Muscle layer of duodenum (tissue), 2 donors: ENCODE measurements at regions not wholly inside any gene's neighbourhood (a gene's known extent, or its start where the extent isn't known, plus 50 kb on each side); places are given as distances from the start of the nearest gene placed in this dataset.

ENCODE experiments used
- H3K27ac ChIP-seq: one replicate; pipeline ENCODE4 v1.7.0; 2013; ENCODE audit warnings: mild to moderate bottlenecking, low read length
- H3K27me3 ChIP-seq: one replicate; pipeline ENCODE4 v1.7.0; 2013; ENCODE audit warnings: low read depth, mild to moderate bottlenecking, control low read depth, low read length
- H3K36me3 ChIP-seq, 2 donors: one replicate each; pipeline ENCODE4 v1.7.0; 2013; ENCODE audit warnings: low read length in 2 of 2, control low read depth in 1 of 2, mild to moderate bottlenecking in 1 of 2; ENCODE audit not compliant: insufficient read depth in 2 of 2, control insufficient read depth in 1 of 2
- H3K4me1 ChIP-seq, 2 donors: one replicate each; pipeline ENCODE4 v1.7.0; 2013; ENCODE audit warnings: low read length in 2 of 2, mild to moderate bottlenecking in 2 of 2, control low read depth in 1 of 2, moderate library complexity in 1 of 2; ENCODE audit not compliant: insufficient read depth in 2 of 2, control insufficient read depth in 1 of 2
- H3K4me3 ChIP-seq, 2 donors: one replicate each; pipeline ENCODE4 v1.7.0; 2013; ENCODE audit warnings: low read length in 2 of 2, low read depth in 1 of 2, mild to moderate bottlenecking in 1 of 2
- H3K9me3 ChIP-seq, 2 donors: one replicate each; pipeline ENCODE4 v1.7.0; 2013; ENCODE audit warnings: low read length in 2 of 2, control low read depth in 1 of 2, mild to moderate bottlenecking in 1 of 2; ENCODE audit not compliant: control insufficient read depth in 1 of 2
- donor health status: healthy.

DNA sequence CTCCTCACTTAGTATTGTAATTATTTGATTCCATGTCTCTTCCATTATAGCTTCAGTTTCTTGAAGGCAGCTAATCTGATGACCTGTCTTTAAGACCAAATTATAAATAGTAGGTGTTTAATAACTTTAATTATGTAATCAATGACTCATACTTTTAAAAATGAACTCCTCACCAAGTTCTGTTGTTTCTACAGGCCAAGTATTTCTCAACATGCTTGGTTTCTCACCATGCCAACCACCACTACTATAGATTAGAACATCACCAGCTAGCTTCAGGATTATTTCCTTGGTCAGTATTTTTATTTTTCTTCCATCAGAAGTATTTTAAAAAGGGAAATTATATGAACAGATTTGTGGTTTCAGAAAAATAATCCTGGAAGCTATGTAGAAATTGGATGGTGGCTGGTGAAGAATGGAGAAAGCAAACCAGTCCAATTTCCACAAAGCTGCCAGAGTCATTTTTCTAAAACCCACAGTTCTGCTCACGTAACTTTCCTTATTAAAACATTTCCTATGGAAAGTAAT is 237.7 kb upstream of the DACH1 start:
- no peak overlapping the region for H3K4me3 ChIP-seq

DNA sequence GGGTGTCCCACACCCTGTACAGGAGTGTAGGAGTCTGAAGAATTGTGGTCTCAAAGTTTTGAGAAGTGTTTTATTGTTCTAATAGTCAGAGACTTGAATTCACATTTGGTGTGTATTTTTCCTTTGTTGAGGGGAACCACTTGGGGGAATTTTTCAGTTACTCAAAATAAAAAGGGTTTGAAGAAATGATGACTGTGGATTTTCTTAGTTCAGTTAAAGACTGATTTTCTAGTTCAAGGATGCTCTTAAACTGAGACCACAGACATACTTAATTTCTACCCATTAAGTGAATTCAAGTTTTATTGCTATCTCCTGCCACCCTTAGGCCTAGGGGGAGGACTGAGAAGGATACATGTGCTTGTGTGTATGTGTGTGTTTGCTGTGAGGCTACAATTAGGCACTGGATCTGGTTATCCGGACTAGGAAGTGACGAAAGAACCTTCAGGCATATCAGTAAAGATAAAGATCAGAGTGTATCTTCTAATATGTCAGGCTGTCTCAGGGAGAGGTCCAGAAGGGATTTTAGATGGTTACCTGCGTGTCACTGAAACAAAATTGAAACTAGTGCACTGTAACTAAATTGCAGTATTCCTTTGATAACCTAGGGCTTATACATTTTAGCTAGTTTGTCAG is 234.9 kb upstream of the DACH1 start:
- no peak overlapping the region for H3K4me3 ChIP-seq
- no peaks in the 10 kb centered on the region for H3K36me3 ChIP-seq
- no peaks in the 10 kb centered on the region for H3K9me3 ChIP-seq
- no peaks in the 10 kb centered on the region for H3K27me3 ChIP-seq
- no peaks in the 10 kb centered on the region for H3K4me1 ChIP-seq
- no peak overlapping the region for H3K27ac ChIP-seq

More for the DNA sequence above, 237.7 kb upstream of the DACH1 start:
- no peaks in the 10 kb centered on the region for H3K27me3 ChIP-seq
- no peaks in the 10 kb centered on the region for H3K9me3 ChIP-seq
- H3K4me1 ChIP-seq: no peaks in the 10 kb centered on the region
- H3K36me3 ChIP-seq: no peaks in the 10 kb centered on the region
- H3K27ac ChIP-seq: no peak overlapping the region

- Histone ChIP-seq H3K9me3 (no peaks in the 10 kb centered on the region), H3K27ac (no peak overlapping the region), H3K4me1 (no peaks in the 10 kb centered on the region), H3K36me3 (no peaks in the 10 kb centered on the region), H3K27me3 (no peaks in the 10 kb centered on the region), H3K4me3 (no peak overlapping the region)
Observed at GRCh38 chr13:72100339-72100738, 233.3 kb upstream of the DACH1 start.

DNA sequence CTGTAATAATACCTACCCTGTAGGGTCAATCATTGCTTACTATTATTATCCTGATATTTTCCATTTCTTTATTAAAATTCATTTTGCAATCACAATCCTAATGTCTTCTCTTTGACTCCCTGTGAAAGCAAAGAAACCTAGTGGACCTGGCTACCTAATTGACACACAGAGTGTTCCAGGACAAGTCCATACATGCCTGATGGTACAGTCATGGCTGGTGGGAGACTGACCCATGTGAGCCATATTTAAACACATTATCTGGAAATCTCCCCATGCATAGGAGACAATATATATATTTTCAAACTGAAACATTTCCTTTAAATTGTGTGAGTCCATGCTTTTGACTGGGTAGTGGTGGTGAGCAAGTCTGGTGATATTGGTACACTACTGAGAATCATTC is 230.6 kb upstream of the DACH1 start:
- H3K4me3 ChIP-seq: no peak overlapping the region
- no peaks in the 10 kb centered on the region for H3K4me1 ChIP-seq
- H3K27ac ChIP-seq: no peak overlapping the region
- no peaks in the 10 kb centered on the region for H3K9me3 ChIP-seq
- H3K27me3 ChIP-seq: no peaks in the 10 kb centered on the region
- H3K36me3 ChIP-seq: no peaks in the 10 kb centered on the region

DNA sequence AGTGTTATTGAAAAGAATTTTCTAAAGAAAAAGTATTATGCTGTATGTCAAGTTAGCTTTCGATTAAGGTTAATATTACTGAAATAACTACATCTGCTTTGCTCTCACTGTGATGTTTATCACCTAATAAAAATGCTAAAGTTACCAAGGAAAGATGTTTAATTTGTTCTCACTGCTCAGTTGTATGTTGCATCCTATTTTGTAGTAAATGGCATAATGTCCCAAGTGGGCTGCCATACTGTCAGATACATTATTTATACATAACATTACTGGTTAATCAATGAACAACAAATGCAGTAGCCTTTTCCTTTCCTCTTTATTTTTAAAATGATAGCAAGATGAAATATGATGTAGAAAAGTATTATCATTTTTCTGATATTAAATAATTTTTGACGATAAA is 226.3 kb upstream of the DACH1 start:
- Histone ChIP-seq H3K27ac (no peak overlapping the region), H3K4me3 (no peak overlapping the region), H3K27me3 (no peaks in the 10 kb centered on the region), H3K4me1 (no peaks in the 10 kb centered on the region), H3K9me3 (no peaks in the 10 kb centered on the region), H3K36me3 (no peaks in the 10 kb centered on the region)

DNA sequence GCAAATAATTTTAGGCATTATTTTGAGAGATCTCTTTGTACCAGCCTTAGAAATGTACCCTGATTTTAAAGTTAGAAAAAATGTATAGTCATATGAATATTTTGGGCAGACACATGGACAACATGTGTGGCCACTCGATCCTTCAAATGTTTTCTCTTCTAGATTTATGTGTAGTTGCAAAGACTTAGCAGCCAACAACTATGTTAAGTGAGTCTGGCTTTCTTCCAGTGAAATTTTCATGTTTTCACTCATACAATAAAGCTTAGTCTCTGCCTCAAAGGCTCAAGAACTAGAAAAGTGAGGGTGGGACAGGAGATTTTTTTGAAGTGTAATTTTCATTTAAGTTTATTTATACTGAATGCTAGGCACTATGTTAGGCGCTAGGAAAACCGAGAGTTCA is 207.7 kb upstream of the DACH1 start:
- Histone ChIP-seq H3K27me3 (no peaks in the 10 kb centered on the region), H3K4me1 (no peaks in the 10 kb centered on the region), H3K36me3 (no peaks in the 10 kb centered on the region), H3K9me3 (no peaks in the 10 kb centered on the region), H3K4me3 (no peak overlapping the region), H3K27ac (no peak overlapping the region)

DNA sequence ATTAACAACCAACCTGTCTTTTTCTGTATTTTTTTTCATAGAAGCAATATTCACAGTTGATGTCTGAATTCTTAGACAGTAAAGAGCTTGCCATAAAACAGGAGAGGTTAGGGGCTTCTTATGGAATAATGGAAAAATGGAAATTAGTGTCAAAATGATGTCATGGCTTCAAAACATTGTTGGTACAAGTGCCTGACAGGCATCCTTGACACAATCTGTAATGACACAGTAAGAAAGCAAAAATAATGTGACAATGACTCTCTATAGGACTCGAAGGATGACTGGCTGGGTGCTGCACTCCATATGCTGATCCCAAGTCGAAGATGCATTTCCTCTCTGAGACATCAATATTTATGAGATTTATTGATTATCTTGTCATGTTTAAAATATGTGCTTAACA is 205.3 kb upstream of the DACH1 start:
- no peaks in the 10 kb centered on the region for H3K27me3 ChIP-seq
- H3K27ac ChIP-seq: no peak overlapping the region
- no peaks in the 10 kb centered on the region for H3K4me1 ChIP-seq
- H3K36me3 ChIP-seq: no peaks in the 10 kb centered on the region
- no peak overlapping the region for H3K4me3 ChIP-seq
- no peaks in the 10 kb centered on the region for H3K9me3 ChIP-seq

- H3K36me3 ChIP-seq: no peaks in the 10 kb centered on the region
- H3K27ac ChIP-seq: no peak overlapping the region
- H3K27me3 ChIP-seq: no peaks in the 10 kb centered on the region
- H3K4me3 ChIP-seq: no peak overlapping the region
- no peaks in the 10 kb centered on the region for H3K4me1 ChIP-seq
- no peaks in the 10 kb centered on the region for H3K9me3 ChIP-seq
Observed at GRCh38 chr13:72071713-72072112, 204.7 kb upstream of the DACH1 start.

GRCh38 chr13:72062566-72062965 is 195.6 kb upstream of the DACH1 start:
- Histone ChIP-seq H3K27me3 (no peaks in the 10 kb centered on the region), H3K4me1 (no peaks in the 10 kb centered on the region), H3K4me3 (no peak overlapping the region), H3K36me3 (no peaks in the 10 kb centered on the region), H3K27ac (no peak overlapping the region), H3K9me3 (peaks cover 0 to 3% of the 10 kb centered on the region in 2 donors)

DNA sequence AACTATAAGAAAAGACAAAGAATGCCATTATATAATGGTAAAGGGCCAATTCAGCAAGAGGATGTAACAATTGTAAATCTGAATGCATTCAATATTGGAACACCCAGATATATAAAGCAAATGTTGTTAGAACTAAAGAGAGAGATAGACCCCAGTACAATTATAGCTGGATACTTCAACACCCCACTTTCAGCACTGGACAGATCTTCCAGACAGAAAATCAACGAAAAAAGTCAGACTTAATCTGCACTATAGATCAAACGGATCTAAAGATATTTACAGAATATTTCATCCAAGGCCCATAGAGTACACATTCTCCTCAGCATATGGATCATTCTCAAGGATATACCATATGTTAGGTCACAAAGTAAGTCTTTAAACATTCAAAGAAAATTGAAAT is 194.6 kb upstream of the DACH1 start:
- Histone ChIP-seq H3K4me1 (no peaks in the 10 kb centered on the region), H3K9me3 (peaks cover 0 to 3% of the 10 kb centered on the region in 2 donors), H3K36me3 (no peaks in the 10 kb centered on the region), H3K4me3 (no peak overlapping the region), H3K27me3 (no peaks in the 10 kb centered on the region), H3K27ac (no peak overlapping the region)

DNA sequence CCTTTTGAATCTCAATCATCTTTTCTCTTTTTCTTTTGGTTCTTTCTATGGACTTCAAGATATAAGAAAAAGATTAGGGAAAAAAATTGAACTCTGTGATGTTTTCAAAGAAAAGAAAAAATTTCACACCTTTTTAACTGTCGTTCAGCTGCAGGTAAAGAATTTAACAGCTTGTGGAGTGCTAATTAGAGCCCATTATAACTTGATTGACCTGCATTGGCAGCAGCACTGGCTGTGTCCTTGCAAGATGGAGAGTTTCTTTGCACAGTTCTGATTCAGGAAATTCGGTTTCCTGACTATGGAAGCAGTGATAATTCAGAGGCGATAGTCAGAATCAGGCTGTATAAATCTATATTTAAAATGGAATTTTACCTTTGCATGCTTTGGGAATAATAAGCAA is 183.2 kb upstream of the DACH1 start:
- Histone ChIP-seq H3K4me1 (no peaks in the 10 kb centered on the region), H3K27me3 (no peaks in the 10 kb centered on the region), H3K9me3 (no peaks in the 10 kb centered on the region), H3K27ac (no peak overlapping the region), H3K4me3 (no peak overlapping the region), H3K36me3 (no peaks in the 10 kb centered on the region)

DNA sequence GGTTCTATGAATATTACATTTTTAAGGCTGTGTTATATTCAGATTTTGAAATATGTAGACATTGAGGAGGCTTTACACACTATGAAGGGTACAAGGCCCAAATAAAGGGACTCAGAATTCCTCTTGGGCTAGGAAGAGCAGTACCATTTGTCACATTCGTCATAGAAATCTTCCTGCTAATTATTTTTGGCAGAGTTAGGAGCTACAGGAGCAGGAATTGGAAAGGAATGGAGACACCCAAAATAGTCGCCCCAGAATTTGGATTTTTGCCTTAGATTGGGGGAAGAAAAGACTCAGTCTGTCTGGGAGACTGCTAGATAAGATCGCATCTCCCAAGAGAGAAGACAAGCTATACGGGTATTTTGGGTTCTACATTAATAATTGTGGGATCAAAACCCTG is 176.4 kb upstream of the DACH1 start:
- Histone ChIP-seq H3K4me3 (no peak overlapping the region), H3K36me3 (no peaks in the 10 kb centered on the region), H3K4me1 (no peaks in the 10 kb centered on the region), H3K27me3 (no peaks in the 10 kb centered on the region), H3K9me3 (no peaks in the 10 kb centered on the region), H3K27ac (no peak overlapping the region)
